OCI-LY1 (cell line): ENCODE measurements at regions not wholly inside any gene's neighbourhood (a gene's known extent, or its start where the extent isn't known, plus 50 kb on each side); places are given as distances from the start of the nearest gene placed in this dataset.

Source experiments
- CTCF ChIP-seq: fragments of 200-600 bp; sonication (generic), shearing (Covaris generic); IDR thresholded peaks from 2 replicates; pipeline ENCODE4 v1.5.1; 2017; ENCODE audit warnings: mild to moderate bottlenecking, antibody characterized with exemption, low read length, moderate library complexity, mixed read lengths
- EZH2 ChIP-seq: fragments of 200-600 bp; sonication (generic), shearing (Covaris generic); IDR thresholded peaks from 2 replicates; pipeline ENCODE4 v1.8.0; 2017; ENCODE audit warnings: borderline replicate concordance, mixed run types, mild to moderate bottlenecking, antibody characterized with exemption, low read length, moderate library complexity, mixed read lengths

- TF ChIP-seq CTCF: no peak
- TF ChIP-seq EZH2: no peak
Observed at GRCh38 chr17:55660178-55660886, 62.3 kb downstream of the TMEM100 start.
